SU-DHL-6 (cell line): ENCODE measurements at regions not wholly inside any gene's neighbourhood (a gene's known extent, or its start where the extent isn't known, plus 50 kb on each side); places are given as distances from the start of the nearest gene placed in this dataset.

Source experiments
- EZH2phosphoT487 ChIP-seq: fragments of 200-600 bp; sonication (generic), shearing (Covaris generic); conservative IDR thresholded peaks from 2 replicates; pipeline ENCODE4 v1.6.1; 2018; ENCODE audit warnings: mild to moderate bottlenecking, antibody characterized with exemption, low read length, moderate library complexity, mixed read lengths
- TF ChIP-seq, protein P1 (sequence below): fragments of 200-600 bp; sonication (generic); IDR thresholded peaks from one replicate; pipeline ENCODE4 v1.5.1; 2017; ENCODE audit warnings: antibody characterized with exemption, mild to moderate bottlenecking, low read length, moderate library complexity; ENCODE audit not compliant: insufficient read depth, poor library complexity, severe bottlenecking

DNA sequence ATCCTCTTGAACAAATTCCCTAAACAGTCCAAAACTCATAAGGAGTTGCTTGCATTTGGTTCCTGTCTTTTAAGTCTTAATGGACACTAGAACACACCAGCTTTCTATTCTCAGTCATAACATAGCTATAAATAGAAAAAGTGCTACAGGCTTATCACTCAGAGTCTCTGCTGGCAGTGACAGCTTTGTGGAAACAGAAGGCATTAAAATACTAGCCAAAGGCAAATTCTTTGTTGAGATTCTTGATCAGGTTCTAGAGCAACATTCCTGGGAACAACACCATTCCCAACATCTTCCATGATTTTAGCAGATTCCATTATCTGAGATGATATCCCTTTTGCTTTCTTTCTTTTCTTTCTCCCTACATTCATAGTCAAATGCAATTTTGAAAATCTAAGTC is 207.7 kb upstream of the PLEKHG7 start:
- TF ChIP-seq, protein P1, sequence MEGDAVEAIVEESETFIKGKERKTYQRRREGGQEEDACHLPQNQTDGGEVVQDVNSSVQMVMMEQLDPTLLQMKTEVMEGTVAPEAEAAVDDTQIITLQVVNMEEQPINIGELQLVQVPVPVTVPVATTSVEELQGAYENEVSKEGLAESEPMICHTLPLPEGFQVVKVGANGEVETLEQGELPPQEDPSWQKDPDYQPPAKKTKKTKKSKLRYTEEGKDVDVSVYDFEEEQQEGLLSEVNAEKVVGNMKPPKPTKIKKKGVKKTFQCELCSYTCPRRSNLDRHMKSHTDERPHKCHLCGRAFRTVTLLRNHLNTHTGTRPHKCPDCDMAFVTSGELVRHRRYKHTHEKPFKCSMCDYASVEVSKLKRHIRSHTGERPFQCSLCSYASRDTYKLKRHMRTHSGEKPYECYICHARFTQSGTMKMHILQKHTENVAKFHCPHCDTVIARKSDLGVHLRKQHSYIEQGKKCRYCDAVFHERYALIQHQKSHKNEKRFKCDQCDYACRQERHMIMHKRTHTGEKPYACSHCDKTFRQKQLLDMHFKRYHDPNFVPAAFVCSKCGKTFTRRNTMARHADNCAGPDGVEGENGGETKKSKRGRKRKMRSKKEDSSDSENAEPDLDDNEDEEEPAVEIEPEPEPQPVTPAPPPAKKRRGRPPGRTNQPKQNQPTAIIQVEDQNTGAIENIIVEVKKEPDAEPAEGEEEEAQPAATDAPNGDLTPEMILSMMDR, result no peak
- TF ChIP-seq EZH2phosphoT487, result no peak
